SK-N-MC (cell line): ENCODE measurements at regions not wholly inside any gene's neighbourhood (a gene's known extent, or its start where the extent isn't known, plus 50 kb on each side); places are given as distances from the start of the nearest gene placed in this dataset.

ENCODE experiments used
- EZH2 ChIP-seq: fragments of 200-600 bp; sonication (generic); IDR thresholded peaks from one replicate; pipeline ENCODE4 v1.6.1; 2017; ENCODE audit warnings: antibody characterized with exemption
- POLR2AphosphoS5 ChIP-seq: IDR thresholded peaks from 2 replicates; pipeline ENCODE4 v1.6.1; 2012; ENCODE audit warnings: mild to moderate bottlenecking, low read depth, low read length, borderline replicate concordance

DNA sequence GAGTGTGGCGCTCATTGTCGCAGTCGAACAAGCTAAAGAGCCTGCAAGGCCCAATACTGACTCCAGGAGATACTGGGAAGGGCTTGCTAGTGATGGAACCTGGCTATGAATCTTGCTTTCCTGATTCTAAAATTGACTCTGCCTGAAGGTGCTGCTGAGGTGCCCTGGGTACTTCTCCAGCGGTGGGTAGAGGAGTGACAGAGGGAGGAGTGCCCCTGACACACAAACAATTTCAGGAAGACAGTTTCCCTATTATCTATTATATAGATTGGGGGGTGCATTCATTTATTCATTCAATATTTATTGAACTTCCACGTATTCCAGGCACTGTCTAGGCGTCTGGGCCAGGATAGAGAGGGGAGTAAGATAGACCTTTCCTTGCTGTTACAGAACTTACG is 339.2 kb upstream of the GATB start:
- TF ChIP-seq EZH2 (no peak), POLR2AphosphoS5 (no peak)
